ENCODE measurements at regions not wholly inside any gene's neighbourhood (a gene's known extent, or its start where the extent isn't known, plus 50 kb on each side); places are given as distances from the start of the nearest gene placed in this dataset.
A peak's percentile ranks its signal among the peaks of the same experiment; 100 is the strongest.
"Not testable (repeated sequence)": the region's sequence is repeated elsewhere in the genome, so short reads cannot be mapped to it uniquely, and the experiment has no call there.

GRCh38 chr3:35849496-35849895 is 210.2 kb downstream of the ARPP21 start:
- FAIRE-seq (no peak), DNase-seq (ENCODE audit: low spot score in 2 of 2) (no peak)

DNA sequence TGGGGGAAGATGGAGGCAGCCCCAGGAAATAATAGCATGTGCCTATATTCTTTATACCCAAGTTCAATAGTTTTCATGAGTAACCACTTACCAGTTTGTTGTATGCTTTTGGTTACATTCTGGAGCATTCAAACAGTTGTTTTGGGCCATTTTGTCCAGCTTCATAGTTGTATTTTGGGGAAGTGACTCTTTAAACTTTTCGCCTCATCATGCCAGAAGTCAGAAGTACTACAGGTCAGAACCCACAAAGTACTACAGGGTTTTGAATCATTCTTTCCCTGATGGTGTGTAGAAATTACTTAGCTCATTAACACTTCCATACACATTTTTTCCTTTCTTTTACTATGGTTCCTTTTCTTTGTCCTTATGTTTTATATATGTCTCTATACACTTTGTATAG is 210.6 kb downstream of the ARPP21 start:
- no peak for DNase-seq (ENCODE audit: low spot score in 2 of 2)
- no peak for FAIRE-seq

- DNase-seq (ENCODE audit: low spot score in 2 of 2): no peak
- no peak for FAIRE-seq
Measured at GRCh38 chr3:35857004-35857403, 217.7 kb downstream of the ARPP21 start.

DNA sequence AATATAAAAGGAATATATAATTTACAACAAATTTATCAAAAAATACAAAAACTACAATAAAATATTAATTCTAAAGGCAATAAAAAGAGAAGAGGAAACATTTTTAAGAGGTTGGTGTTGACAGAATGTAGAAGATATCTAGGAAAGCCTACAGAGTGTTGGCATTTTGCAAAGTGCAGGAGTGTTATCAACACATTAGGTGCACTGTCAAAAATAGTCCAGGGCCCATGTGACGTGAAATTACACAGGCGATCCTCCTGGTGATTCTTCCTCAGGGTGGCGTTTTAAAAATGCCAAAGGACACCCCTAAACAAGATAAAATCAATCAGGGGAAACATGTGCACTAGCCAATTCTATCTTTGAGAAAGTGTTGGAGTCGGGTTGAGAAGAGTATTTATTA is 222.7 kb downstream of the ARPP21 start:
- peak; percentile 52 for FAIRE-seq
- DNase-seq (ENCODE audit: low spot score in 2 of 2): no peak

DNA sequence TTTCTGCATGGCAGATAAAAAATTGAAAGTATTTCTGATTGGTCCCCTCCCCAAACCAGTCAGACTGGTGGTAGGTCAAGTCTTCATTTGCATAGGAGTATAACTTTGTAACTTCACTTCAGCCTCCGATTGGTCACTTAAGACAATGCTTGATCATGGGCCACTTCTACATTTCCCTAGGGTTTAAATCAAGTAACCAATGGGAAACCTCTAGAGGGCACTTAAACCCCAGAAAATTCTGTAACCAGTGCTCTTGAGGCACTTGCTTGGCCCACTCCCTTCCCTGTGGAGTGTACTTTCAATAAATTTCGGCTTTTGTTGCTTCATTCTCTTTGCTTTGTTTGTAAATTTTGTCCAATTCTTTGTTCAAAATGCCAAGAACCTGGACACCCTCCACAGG is 225.5 kb downstream of the ARPP21 start:
- FAIRE-seq (no peak), DNase-seq (ENCODE audit: low spot score in 2 of 2) (no peak)

- no peak for DNase-seq (ENCODE audit: low spot score in 2 of 2)
- no peak for FAIRE-seq
Measured at GRCh38 chr3:35867791-35868190, 228.5 kb downstream of the ARPP21 start.

DNA sequence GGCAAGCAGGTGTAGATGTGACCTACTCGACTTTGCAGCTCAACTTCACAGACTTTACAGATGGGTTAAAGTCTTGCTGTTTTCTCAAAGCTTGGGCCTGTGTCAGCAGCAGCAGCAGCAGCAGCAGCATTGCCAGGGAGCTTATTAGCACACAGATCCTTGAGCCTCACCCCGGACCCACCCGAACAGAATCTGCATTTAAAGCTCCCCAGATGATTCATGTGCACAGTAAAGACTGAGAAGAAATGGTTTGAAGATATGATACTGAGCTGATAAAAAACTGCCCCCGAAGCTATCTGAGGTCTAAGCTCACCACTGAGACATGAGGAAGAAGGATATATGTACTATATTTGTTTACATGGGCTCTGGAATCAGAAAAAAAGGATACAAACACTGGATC is 231.7 kb downstream of the ARPP21 start:
- no peak for FAIRE-seq
- no peak for DNase-seq (ENCODE audit: low spot score in 2 of 2)

DNA sequence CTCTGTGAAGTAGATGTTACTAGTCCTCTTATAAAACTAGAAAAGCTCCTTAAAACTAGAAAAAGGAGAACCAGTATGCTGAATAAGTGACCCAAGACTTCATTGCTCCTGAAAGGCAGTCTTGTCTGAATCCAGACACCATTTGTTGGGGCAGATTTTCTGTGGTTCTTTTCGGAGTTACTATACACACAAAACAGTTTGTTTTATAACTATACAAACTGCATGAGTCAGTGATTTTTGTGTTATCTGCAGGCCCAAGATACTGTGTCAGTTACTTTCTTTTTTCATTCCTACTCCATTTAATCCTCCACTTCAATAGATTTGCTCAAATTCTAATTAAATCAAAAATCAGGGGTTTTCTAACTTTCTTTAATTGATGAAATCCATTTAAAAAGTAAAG is 244.6 kb downstream of the ARPP21 start:
- FAIRE-seq (no peak), DNase-seq (ENCODE audit: low spot score in 2 of 2) (no peak)

GRCh38 chr3:35894735-35895134 is 255.4 kb downstream of the ARPP21 start:
- FAIRE-seq (no peak), DNase-seq (ENCODE audit: low spot score in 2 of 2) (no peak)

GRCh38 chr3:35899245-35899644 is 259.9 kb downstream of the ARPP21 start:
- FAIRE-seq (no peak), DNase-seq (ENCODE audit: low spot score in 2 of 2) (no peak)

GRCh38 chr3:35900079-35900478 is 260.8 kb downstream of the ARPP21 start:
- no peak for FAIRE-seq
- no peak for DNase-seq (ENCODE audit: low spot score in 2 of 2)

GRCh38 chr3:35908366-35909232 is 269.3 kb downstream of the ARPP21 start:
- DNase-seq (ENCODE audit: low spot score in 2 of 2): peak; percentile 3 to 10
- FAIRE-seq: peak; percentile 82

DNA sequence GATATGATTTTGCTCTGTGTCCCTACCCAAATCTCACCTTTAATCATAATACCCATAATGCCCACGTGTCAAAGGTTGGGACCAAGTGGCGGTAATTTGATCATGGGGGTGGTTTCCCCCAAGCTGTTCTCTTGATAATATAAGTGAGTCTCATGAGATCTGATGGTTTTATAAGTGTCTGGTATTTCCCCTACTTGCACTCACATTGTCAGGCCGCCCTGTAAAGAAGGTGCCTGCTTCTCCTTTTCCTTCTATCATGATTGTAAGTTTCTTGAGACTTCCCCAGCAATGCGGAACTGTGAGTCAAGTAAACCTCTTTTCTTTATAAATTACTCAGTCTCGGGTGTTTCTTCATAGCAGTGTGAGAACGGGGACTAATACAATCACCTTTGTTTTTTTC is 279.8 kb downstream of the ARPP21 start:
- FAIRE-seq (no peak), DNase-seq (ENCODE audit: low spot score in 2 of 2) (no peak)

DNA sequence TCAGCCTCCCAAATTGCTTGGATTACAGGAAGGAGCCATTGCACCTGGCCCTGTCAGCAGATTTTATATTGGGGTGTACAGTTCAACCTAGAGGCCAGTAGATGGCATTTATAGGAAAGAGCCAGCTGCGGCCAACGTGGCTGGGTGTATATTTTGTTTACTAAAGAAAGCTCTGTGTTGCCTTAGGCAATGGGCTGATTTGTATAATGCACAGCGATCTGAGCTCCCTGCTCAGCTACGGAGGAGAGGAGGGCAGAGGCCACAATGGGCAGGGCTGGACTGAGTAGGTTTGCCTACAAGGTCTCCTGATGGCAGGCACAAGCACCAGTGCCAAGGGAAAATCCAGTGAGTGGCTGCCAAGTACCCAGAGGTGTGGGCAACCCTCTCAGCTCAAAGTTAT is 282.4 kb downstream of the ARPP21 start:
- DNase-seq (ENCODE audit: low spot score in 2 of 2) (no peak), FAIRE-seq (no peak)

GRCh38 chr3:35924070-35924469 is 284.7 kb downstream of the ARPP21 start:
- FAIRE-seq; DNase-seq (ENCODE audit: low spot score in 2 of 2): not testable (repeated sequence)

GRCh38 chr3:35927441-35927840 is 288.1 kb downstream of the ARPP21 start:
- no peak for DNase-seq (ENCODE audit: low spot score in 2 of 2)
- FAIRE-seq: no peak

DNA sequence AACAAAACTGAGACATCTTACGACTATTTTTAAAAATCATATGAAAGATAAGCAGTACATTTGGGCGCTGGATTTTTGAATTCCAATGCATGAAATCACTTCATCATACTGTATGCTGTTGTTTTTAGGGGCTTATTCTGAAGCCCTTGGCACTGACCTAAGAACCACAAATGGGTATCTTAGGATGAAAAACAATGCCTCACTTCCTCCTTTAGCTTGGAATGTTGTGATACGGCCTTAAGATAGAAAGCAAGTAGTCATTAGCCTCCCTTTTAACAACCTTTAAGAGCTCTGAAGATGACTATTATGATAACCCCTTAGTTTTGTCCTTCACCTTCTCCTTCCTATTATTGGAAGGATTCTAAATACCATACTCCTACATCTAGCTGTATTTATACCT is 289.8 kb downstream of the ARPP21 start:
- DNase-seq (ENCODE audit: low spot score in 2 of 2): no peak
- FAIRE-seq: no peak

GRCh38 chr3:35931867-35932266 is 292.5 kb downstream of the ARPP21 start:
- DNase-seq (ENCODE audit: low spot score in 2 of 2) (no peak), FAIRE-seq (no peak)

GRCh38 chr3:35932995-35933394 is 293.7 kb downstream of the ARPP21 start:
- DNase-seq (ENCODE audit: low spot score in 2 of 2): no peak
- peak; percentile 95 for FAIRE-seq

DNA sequence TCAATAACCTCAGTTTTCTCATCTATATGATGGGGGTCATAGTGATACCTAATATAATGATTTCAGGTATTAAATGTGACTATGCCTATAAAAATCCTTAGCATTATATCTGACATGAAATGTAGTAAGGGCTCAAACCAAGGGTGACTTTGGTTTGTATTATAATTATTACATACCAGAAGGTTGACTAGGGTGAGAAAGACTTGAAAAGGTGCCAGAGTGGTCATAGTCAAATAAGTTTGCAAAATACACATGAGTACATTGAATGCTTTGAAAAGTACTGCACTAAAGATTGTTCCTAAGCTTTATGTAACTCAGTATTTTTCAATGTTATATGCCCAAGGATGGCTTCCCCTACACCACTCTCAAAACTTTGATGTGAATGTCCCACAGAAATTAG is 297.2 kb downstream of the ARPP21 start:
- DNase-seq (ENCODE audit: low spot score in 2 of 2) (no peak), FAIRE-seq (no peak)

GRCh38 chr3:35944926-35945710 is 305.8 kb downstream of the ARPP21 start:
- DNase-seq (ENCODE audit: low spot score in 2 of 2): no peak
- no peak for FAIRE-seq
